Pancreas (tissue), 10 donors: ENCODE measurements at regions not wholly inside any gene's neighbourhood (a gene's known extent, or its start where the extent isn't known, plus 50 kb on each side); places are given as distances from the start of the nearest gene placed in this dataset.

Experiments used
- ATAC-seq, 4 donors: fragments of 200-7000 bp; cut with Tn5 transposase; one replicate each; pipeline versions ENCODE4 v1.8.0 to v1.9.1; 2020; ENCODE audit warnings: mild to moderate bottlenecking in 4 of 4, moderate library complexity in 4 of 4
- DNase-seq, 6 donors: peaks; one replicate each; pipeline ENCODE4 v3.0.0-alpha.2; 2020
- FAIRE-seq: peaks from 2 replicates; lab custom pipeline; 2012; peaks lifted over from hg19 to GRCh38; lab: Jason Lieb, UNC
- H3K27ac ChIP-seq, 4 donors: fragments of 200-600 bp; sonication (generic); 1 replicate in 3 of 4; 2 replicates in 1 of 4; pipeline versions ENCODE4 v1.5.0 to v1.8.0; 2020
- H3K27me3 ChIP-seq, 4 donors: fragments of 200-600 bp; one replicate each; pipeline ENCODE4 v1.8.0; 2021
- H3K36me3 ChIP-seq, 3 donors: fragments of 200-600 bp; sonication (generic) in 1 of 3; one replicate each; pipeline versions ENCODE4 v1.5.0 to v1.8.0; 2020 to 2021
- H3K4me1 ChIP-seq, 3 donors: fragments of 200-600 bp; one replicate each; pipeline ENCODE4 v1.8.0; 2021
- H3K4me3 ChIP-seq, 4 donors: fragments of 200-600 bp; sonication (generic) in 2 of 4; one replicate each; pipeline versions ENCODE4 v1.5.0 to v1.8.0; 2020 to 2021
- H3K9me3 ChIP-seq, 4 donors: fragments of 200-600 bp; one replicate each; pipeline ENCODE4 v1.8.0; 2021
- WGBS, 2 donors: extraction: QIAGEN DNeasy Blood & Tissue Kit; methylation state at CpG; one replicate each; pipeline ENCODE4 v1.1.7; 2013; 5-methylcytosine and 5-hydroxymethylcytosine counted together
- intact Hi-C, 3 donors: fragments of 100-400 bp; cut with DNase I; formaldehyde crosslinking; loops; one replicate each; pipeline versions ENCODE4 v1.11.1 to v1.14.2; 2022
- TF ChIP-seq, protein P1 (sequence below), 4 donors: fragments of 200-600 bp; sonication (generic) in 3 of 4; IDR thresholded peaks; one replicate each; pipeline versions ENCODE4 v1.5.0 to v1.8.0; 2021; ENCODE audit warnings: antibody characterized with exemption in 4 of 4
- donor health status: healthy with polysubstance abuse.
- donor health status: DM: no; HTN: no; CAD: no; lungs with moderate emphysema.
- donor health status: DM: no; HTN: no; CAD: no.
- donor health status: control.
- donor health status: control.
- donor health status: Bipolar disorder and iron deficiency.
- donor health status: DM: yes; HTN: yes; CAD: no.
- donor health status: DM: no; HTN: no; CAD: no.
- donor health status: DM: no; HTN: no; CAD: no.
- donor health status: DM: yes; HTN: yes; CAD: no.

DNA sequence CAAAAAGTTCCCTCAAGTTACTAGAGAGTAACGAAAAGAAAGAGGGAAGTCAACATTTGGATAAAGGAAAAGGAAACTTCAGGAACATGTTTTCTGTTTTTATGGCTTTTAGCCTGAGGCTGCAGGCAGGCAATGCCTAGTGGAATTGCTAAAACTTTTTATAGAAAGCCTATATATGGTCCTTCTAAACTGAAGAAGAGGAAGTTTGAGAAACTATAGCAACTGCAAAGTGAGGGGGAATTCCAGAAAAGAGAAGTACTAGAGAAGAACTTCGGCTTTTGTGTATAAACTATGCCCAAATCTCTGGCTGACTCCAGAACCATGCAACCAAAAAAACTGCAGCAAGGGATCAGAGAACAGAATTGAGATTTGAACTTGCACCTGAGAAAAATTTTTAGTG, 74.3 kb upstream of the ARHGAP42 start:
- FAIRE-seq (no peak), DNase-seq (no peak), ATAC-seq (no peak)
- Histone ChIP-seq H3K4me3 (no peak overlapping the region), H3K4me1 (no peaks in the 10 kb centered on the region), H3K9me3 (no peaks in the 10 kb centered on the region), H3K27me3 (no peaks in the 10 kb centered on the region), H3K36me3 (no peaks in the 10 kb centered on the region), H3K27ac (no peak overlapping the region)
- WGBS, 2 donors = 34 to 57% methylated on average over 2 of the region's 2 CpGs
- intact Hi-C loops = no loop called here
- TF ChIP-seq, protein P1, sequence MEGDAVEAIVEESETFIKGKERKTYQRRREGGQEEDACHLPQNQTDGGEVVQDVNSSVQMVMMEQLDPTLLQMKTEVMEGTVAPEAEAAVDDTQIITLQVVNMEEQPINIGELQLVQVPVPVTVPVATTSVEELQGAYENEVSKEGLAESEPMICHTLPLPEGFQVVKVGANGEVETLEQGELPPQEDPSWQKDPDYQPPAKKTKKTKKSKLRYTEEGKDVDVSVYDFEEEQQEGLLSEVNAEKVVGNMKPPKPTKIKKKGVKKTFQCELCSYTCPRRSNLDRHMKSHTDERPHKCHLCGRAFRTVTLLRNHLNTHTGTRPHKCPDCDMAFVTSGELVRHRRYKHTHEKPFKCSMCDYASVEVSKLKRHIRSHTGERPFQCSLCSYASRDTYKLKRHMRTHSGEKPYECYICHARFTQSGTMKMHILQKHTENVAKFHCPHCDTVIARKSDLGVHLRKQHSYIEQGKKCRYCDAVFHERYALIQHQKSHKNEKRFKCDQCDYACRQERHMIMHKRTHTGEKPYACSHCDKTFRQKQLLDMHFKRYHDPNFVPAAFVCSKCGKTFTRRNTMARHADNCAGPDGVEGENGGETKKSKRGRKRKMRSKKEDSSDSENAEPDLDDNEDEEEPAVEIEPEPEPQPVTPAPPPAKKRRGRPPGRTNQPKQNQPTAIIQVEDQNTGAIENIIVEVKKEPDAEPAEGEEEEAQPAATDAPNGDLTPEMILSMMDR (IDR thresholded peaks at IDR 0.05) = no peak

DNA sequence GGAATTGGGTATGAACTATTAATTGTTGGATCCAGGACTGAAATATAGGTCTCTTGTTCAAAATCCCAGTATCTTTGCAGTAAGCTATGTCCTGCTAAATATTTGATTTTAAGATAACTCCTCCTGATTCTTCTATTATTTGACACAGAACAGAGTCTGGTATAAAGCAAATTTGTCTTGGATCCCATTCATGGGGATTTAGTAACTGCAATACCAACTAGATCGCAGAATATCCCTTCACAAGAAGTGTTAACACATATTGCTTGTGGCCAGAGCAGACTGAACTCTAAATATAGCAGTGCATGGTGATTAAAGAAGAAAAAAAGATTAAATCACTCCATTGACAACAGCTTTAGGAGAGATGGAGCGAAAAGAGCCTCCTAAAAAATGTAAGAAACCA, 68.2 kb upstream of the ARHGAP42 start:
- WGBS, 2 donors = 67 to 74% methylated on average over 2 of the region's 2 CpGs
- FAIRE-seq (no peak), ATAC-seq (no peak)

DNA sequence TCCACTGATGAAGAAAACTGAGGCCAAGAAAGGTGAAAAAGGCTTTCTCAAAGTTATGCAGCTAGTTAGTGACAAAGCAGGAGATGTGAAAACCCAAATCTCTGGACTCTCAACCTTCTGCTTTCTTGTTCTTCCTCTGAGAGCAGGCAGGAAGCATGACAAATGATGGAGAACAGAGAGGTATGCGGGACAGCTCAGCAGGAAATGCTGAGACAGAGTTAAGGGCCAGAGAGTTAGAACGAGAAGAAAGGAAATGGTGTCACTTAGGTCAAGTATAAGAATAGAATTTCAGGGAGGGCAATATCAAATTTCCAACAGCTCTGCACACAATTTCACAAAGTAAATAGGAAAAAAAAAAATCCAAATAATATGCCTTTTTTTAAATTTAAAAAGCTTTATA, 67.6 kb upstream of the ARHGAP42 start:
- Histone ChIP-seq H3K4me3 (no peak overlapping the region), H3K4me1 (no peaks in the 10 kb centered on the region), H3K27me3 (no peaks in the 10 kb centered on the region), H3K36me3 (no peaks in the 10 kb centered on the region), H3K27ac (no peak overlapping the region), H3K9me3 (peaks cover 0 to 4% (median 0%) of the 10 kb centered on the region in 4 donors)
- TF ChIP-seq, protein P1 (IDR thresholded peaks at IDR 0.05) = no peak
- ATAC-seq (no peak), FAIRE-seq (no peak), DNase-seq (no peak)
- intact Hi-C loops = no loop called here
- WGBS, 2 donors = 36 to 43% methylated on average over 2 of the region's 2 CpGs

More for the DNA sequence above, 68.2 kb upstream of the ARHGAP42 start:
- TF ChIP-seq, protein P1 (IDR thresholded peaks at IDR 0.05) = no peak
- intact Hi-C loops = no loop called here
- Histone ChIP-seq H3K27ac (no peak overlapping the region), H3K27me3 (no peaks in the 10 kb centered on the region), H3K4me1 (no peaks in the 10 kb centered on the region), H3K4me3 (no peak overlapping the region), H3K36me3 (no peaks in the 10 kb centered on the region), H3K9me3 (peaks cover 0 to 4% (median 0%) of the 10 kb centered on the region in 4 donors)
- DNase-seq = no peak

DNA sequence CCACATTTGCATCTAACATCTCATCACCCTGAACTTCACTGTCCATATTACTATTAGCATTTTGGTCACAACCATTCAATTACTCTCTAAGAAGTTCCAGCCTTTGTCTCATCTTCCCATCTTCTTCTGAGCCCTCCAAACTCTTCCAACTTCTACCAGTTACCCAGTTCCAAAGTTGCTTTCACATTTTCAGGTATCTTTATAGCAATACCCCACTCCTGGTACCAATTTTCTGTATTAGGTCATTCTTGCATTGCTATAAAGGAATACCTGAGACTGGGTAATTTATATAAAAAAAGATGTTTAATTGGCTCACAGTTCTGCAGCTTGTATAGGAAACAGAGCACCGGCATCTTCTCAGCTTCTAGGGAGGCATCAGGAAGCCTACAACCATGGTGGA, 64.7 kb upstream of the ARHGAP42 start:
- intact Hi-C loops = no loop called here
- Histone ChIP-seq H3K9me3 (peaks cover 0 to 4% (median 0%) of the 10 kb centered on the region in 4 donors), H3K4me1 (no peaks in the 10 kb centered on the region), H3K27ac (no peak overlapping the region), H3K27me3 (no peaks in the 10 kb centered on the region), H3K36me3 (no peaks in the 10 kb centered on the region), H3K4me3 (no peak overlapping the region)
- FAIRE-seq (no peak), DNase-seq (no peak), ATAC-seq (no peak)
- WGBS, 2 donors = 90 to 94% methylated on average over 1 of the region's 1 CpG
- TF ChIP-seq, protein P1 (IDR thresholded peaks at IDR 0.05) = no peak

DNA sequence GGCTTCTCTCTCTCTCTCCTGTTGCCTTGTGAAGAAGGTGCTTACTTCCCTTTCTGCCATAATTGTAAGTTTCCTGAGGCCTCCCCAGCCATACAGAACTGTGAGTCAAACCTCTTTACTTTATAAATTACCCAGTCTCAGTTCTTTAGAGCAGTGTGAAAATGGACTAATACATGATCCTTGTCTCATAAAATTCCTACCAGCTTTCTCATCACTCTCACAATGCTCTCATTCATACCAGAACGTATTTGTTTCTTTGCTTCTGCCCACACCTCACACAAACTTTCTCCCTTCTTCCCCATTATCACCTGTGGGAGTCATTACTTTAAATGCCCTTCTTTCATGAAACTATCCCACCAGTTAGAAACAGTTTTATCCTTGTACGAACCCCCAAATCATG, 62.7 kb upstream of the ARHGAP42 start:
- H3K4me1 ChIP-seq = no peaks in the 10 kb centered on the region
- no peak overlapping the region for H3K27ac ChIP-seq
- FAIRE-seq (no peak), ATAC-seq (no peak), DNase-seq (no peak)
- no peak overlapping the region for H3K4me3 ChIP-seq
- TF ChIP-seq, protein P1 (IDR thresholded peaks at IDR 0.05) = no peak
- intact Hi-C loops = no loop called here
- H3K36me3 ChIP-seq = no peaks in the 10 kb centered on the region
- H3K9me3 ChIP-seq = peaks cover 0 to 4% (median 0%) of the 10 kb centered on the region in 4 donors
- no peaks in the 10 kb centered on the region for H3K27me3 ChIP-seq
- 46 to 59% methylated on average over 2 of the region's 2 CpGs for WGBS, 2 donors
